Left lung (tissue), 4 donors: ENCODE measurements at regions not wholly inside any gene's neighbourhood (a gene's known extent, or its start where the extent isn't known, plus 50 kb on each side); places are given as distances from the start of the nearest gene placed in this dataset.

Source experiments
- ATAC-seq: fragments of 200-7000 bp; cut with Tn5 transposase; one replicate; pipeline ENCODE4 v1.9.1; 2020; ENCODE audit warnings: moderate library complexity
- DNase-seq, 4 donors: peaks; one replicate each; pipeline ENCODE4 v3.0.0-alpha.2; 2013 to 2020
- H3K27ac ChIP-seq, 2 donors: fragments of 200-600 bp; sonication (generic) in 1 of 2; one replicate each; pipeline versions ENCODE4 v1.5.0 to v1.8.0; 2020 to 2021
- H3K27me3 ChIP-seq, 2 donors: fragments of 200-600 bp; sonication (generic) in 1 of 2; one replicate each; pipeline versions ENCODE4 v1.5.0 to v1.8.0; 2020 to 2021
- H3K36me3 ChIP-seq, 2 donors: fragments of 200-600 bp; sonication (generic) in 1 of 2; one replicate each; pipeline versions ENCODE4 v1.5.0 to v1.8.0; 2020 to 2021
- H3K4me1 ChIP-seq, 2 donors: fragments of 200-600 bp; one replicate each; pipeline ENCODE4 v1.8.0; 2021
- H3K4me3 ChIP-seq, 2 donors: fragments of 200-600 bp; sonication (generic) in 1 of 2; one replicate each; pipeline versions ENCODE4 v1.5.0 to v1.8.0; 2020 to 2021; ENCODE audit warnings: mild to moderate bottlenecking in 1 of 2
- H3K9me3 ChIP-seq, 2 donors: fragments of 200-600 bp; sonication (generic) in 1 of 2; one replicate each; pipeline versions ENCODE4 v1.5.0 to v1.8.0; 2020 to 2021
- CTCF ChIP-seq, 2 donors: fragments of 200-600 bp; sonication (generic) in 1 of 2; IDR thresholded peaks; one replicate each; pipeline versions ENCODE4 v1.5.0 to v1.8.0; 2021; ENCODE audit warnings: antibody characterized with exemption in 2 of 2
- intact Hi-C, 2 donors: fragments of 100-400 bp; cut with DNase I; formaldehyde crosslinking; loops; one replicate each; pipeline versions ENCODE4 v1.11.2 to v1.14.2; 2022
- donor health status: DM: no; HTN: yes; CAD: no.
- donor health status: DM: no; HTN: no; CAD: no.

- Histone ChIP-seq H3K36me3 (no peaks in the 10 kb centered on the region), H3K4me1 (no peaks in the 10 kb centered on the region), H3K4me3 (no peak overlapping the region), H3K27ac (no peak overlapping the region), H3K27me3 (no peaks in the 10 kb centered on the region), H3K9me3 (no peaks in the 10 kb centered on the region)
- DNase-seq (no peak), ATAC-seq (no peak)
- intact Hi-C loops: no loop called here
- no peak for TF ChIP-seq CTCF (IDR thresholded peaks at IDR 0.05)
These were observed 303.9 kb downstream of the FOXO1 start for GRCh38 chr13:40362502-40362901.

GRCh38 chr13:40363653-40364052, 302.8 kb downstream of the FOXO1 start:
- no peaks in the 10 kb centered on the region for H3K4me1 ChIP-seq
- H3K36me3 ChIP-seq: no peaks in the 10 kb centered on the region
- no peak for TF ChIP-seq CTCF (IDR thresholded peaks at IDR 0.05)
- DNase-seq (no peak), ATAC-seq (no peak)
- no peaks in the 10 kb centered on the region for H3K9me3 ChIP-seq
- intact Hi-C loops: no loop called here
- H3K27ac ChIP-seq: no peak overlapping the region
- H3K27me3 ChIP-seq: no peaks in the 10 kb centered on the region
- no peak overlapping the region for H3K4me3 ChIP-seq

GRCh38 chr13:40366119-40366518, 300.3 kb downstream of the FOXO1 start:
- no peak for DNase-seq
- no peaks in the 10 kb centered on the region for H3K4me1 ChIP-seq
- ATAC-seq: no peak
- no peak overlapping the region for H3K4me3 ChIP-seq
- H3K27me3 ChIP-seq: no peaks in the 10 kb centered on the region
- no peaks in the 10 kb centered on the region for H3K36me3 ChIP-seq
- no peak overlapping the region for H3K27ac ChIP-seq
- H3K9me3 ChIP-seq: no peaks in the 10 kb centered on the region
- intact Hi-C loops: no loop called here
- TF ChIP-seq CTCF (IDR thresholded peaks at IDR 0.05): no peak

GRCh38 chr13:40368127-40368891, 298.1 kb downstream of the FOXO1 start:
- H3K4me1 ChIP-seq: no peaks in the 10 kb centered on the region
- DNase-seq (no peak), ATAC-seq (no peak)
- intact Hi-C loops: no loop called here
- H3K27ac ChIP-seq: no peak overlapping the region
- no peaks in the 10 kb centered on the region for H3K27me3 ChIP-seq
- H3K9me3 ChIP-seq: no peaks in the 10 kb centered on the region
- no peak overlapping the region for H3K4me3 ChIP-seq
- H3K36me3 ChIP-seq: no peaks in the 10 kb centered on the region
- TF ChIP-seq CTCF (IDR thresholded peaks at IDR 0.05): no peak

- intact Hi-C loops: no loop called here
- Histone ChIP-seq H3K27me3 (no peaks in the 10 kb centered on the region), H3K27ac (no peak overlapping the region), H3K36me3 (no peaks in the 10 kb centered on the region), H3K4me3 (no peak overlapping the region), H3K9me3 (no peaks in the 10 kb centered on the region), H3K4me1 (no peaks in the 10 kb centered on the region)
- ATAC-seq: no peak
- no peak for TF ChIP-seq CTCF (IDR thresholded peaks at IDR 0.05)
- no peak for DNase-seq
These were observed 295.8 kb downstream of the FOXO1 start for GRCh38 chr13:40370661-40371060.
